Loucy (cell line): ENCODE measurements at regions not wholly inside any gene's neighbourhood (a gene's known extent, or its start where the extent isn't known, plus 50 kb on each side); places are given as distances from the start of the nearest gene placed in this dataset.

Experiments used
- CTCF ChIP-seq: fragments of 200-600 bp; sonication (generic); conservative IDR thresholded peaks from 2 replicates; pipeline ENCODE4 v1.5.1; 2014; ENCODE audit warnings: mild to moderate bottlenecking, antibody characterized with exemption, low read length
- EZH2phosphoT487 ChIP-seq: fragments of 200-600 bp; IDR thresholded peaks from 2 replicates; pipeline ENCODE4 v1.6.1; 2018; ENCODE audit warnings: antibody characterized with exemption, mild to moderate bottlenecking, moderate library complexity, borderline replicate concordance

DNA sequence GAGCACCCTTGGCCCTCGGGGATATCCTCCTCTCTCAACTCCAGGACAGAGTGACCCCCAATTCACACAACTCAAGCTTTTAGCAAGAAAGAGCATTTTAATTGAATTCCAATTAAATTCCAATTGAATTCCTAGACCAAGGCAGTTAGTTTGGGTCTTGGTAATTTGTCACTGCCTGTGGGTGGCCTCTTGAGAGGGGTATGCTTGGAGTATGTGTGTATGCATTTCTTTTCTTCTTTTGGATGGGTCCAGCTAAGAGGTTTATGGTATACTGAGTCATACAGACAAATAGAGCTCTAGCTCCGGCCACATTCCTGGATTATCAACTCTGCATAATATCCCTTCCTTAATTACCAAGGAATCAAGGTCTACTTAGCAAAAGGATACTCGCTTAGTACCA is 136.7 kb downstream of the PCTP start:
- TF ChIP-seq CTCF (no peak), EZH2phosphoT487 (no peak)
